NCI-H774 (cell line): ENCODE measurements at regions not wholly inside any gene's neighbourhood (a gene's known extent, or its start where the extent isn't known, plus 50 kb on each side); places are given as distances from the start of the nearest gene placed in this dataset.

Experiments used
- DNase-seq: peaks from one replicate; lab custom pipeline; 2025; lab: John Stamatoyannopoulos, UW

- DNase-seq = no peak
Measured at GRCh38 chr10:21260506-21261149, 264.9 kb downstream of the SKIDA1 start.

GRCh38 chr10:21260066-21260465 is 265.4 kb downstream of the SKIDA1 start:
- no peak for DNase-seq

GRCh38 chr10:21257919-21258318 is 267.6 kb downstream of the SKIDA1 start:
- DNase-seq = no peak

- no peak for DNase-seq
Measured at GRCh38 chr10:21257191-21257590, 268.3 kb downstream of the SKIDA1 start.

GRCh38 chr10:21249435-21249834 is 276.0 kb downstream of the SKIDA1 start:
- no peak for DNase-seq

- no peak for DNase-seq
Measured at GRCh38 chr10:21247592-21247991, 277.9 kb downstream of the SKIDA1 start.

GRCh38 chr10:21246178-21246577 is 279.3 kb downstream of the SKIDA1 start:
- no peak for DNase-seq

GRCh38 chr10:21243748-21244257 is 281.7 kb downstream of the SKIDA1 start:
- no peak for DNase-seq

GRCh38 chr10:21242915-21243314 is 282.6 kb downstream of the SKIDA1 start:
- DNase-seq = no peak

- DNase-seq = peak; percentile 26
Measured at GRCh38 chr10:21238717-21239116, 286.8 kb downstream of the SKIDA1 start.

GRCh38 chr10:21238044-21238443 is 287.4 kb downstream of the SKIDA1 start:
- no peak for DNase-seq

GRCh38 chr10:21234761-21235160 is 290.7 kb downstream of the SKIDA1 start:
- DNase-seq = no peak

- DNase-seq = no peak
Measured at GRCh38 chr10:21230219-21230618, 295.3 kb downstream of the SKIDA1 start.

- no peak for DNase-seq
Measured at GRCh38 chr10:21217748-21218367, 307.6 kb downstream of the SKIDA1 start.

- DNase-seq = no peak
Measured at GRCh38 chr10:21217107-21217506, 308.4 kb downstream of the SKIDA1 start.

- DNase-seq = no peak
Measured at GRCh38 chr10:21214329-21214728, 311.2 kb downstream of the SKIDA1 start.

GRCh38 chr10:21213381-21213780 is 312.1 kb downstream of the SKIDA1 start:
- no peak for DNase-seq

GRCh38 chr10:21212912-21213311 is 312.6 kb downstream of the SKIDA1 start:
- DNase-seq = no peak

GRCh38 chr10:21212348-21212747 is 313.1 kb downstream of the SKIDA1 start:
- no peak for DNase-seq

GRCh38 chr10:21209495-21209894 is 312.4 kb upstream of the NEBL start:
- no peak for DNase-seq

- DNase-seq = no peak
Measured at GRCh38 chr10:21208666-21209316, 311.7 kb upstream of the NEBL start.

- DNase-seq = no peak
Measured at GRCh38 chr10:21207852-21208646, 310.9 kb upstream of the NEBL start.
